A549 (cell line): ENCODE measurements at regions not wholly inside any gene's neighbourhood (a gene's known extent, or its start where the extent isn't known, plus 50 kb on each side); places are given as distances from the start of the nearest gene placed in this dataset.

Experiments used
- ESRRA ChIP-seq: fragments of 150-350 bp; IDR thresholded peaks from 2 replicates; pipeline ENCODE4 v1.6.1; 2014; ENCODE audit warnings: mild to moderate bottlenecking, low read length, borderline replicate concordance
- GATA3 ChIP-seq: IDR thresholded peaks from 2 replicates; pipeline ENCODE4 v1.6.1; 2012; ENCODE audit warnings: borderline replicate concordance
- POLR2A ChIP-seq: IDR thresholded peaks from 2 replicates; pipeline ENCODE4 v1.6.1; 2012; ENCODE audit warnings: mild to moderate bottlenecking, low read length
- RAD21 ChIP-seq, 2 experiments: fragments of >200 bp in 1 of 2; sonication (Bioruptor Twin) in 1 of 2; formaldehyde crosslinking in 1 of 2; IDR thresholded peaks in 1 of 2; conservative IDR thresholded peaks in 1 of 2; 2 replicates in 1 of 2; 3 replicates in 1 of 2; pipeline ENCODE4 v1.6.1; 2012 to 2018; ENCODE audit warnings: inconsistent platforms in 1 of 2
- TF ChIP-seq, protein P1 (sequence below): fragments of >200 bp; sonication (Bioruptor Twin); formaldehyde crosslinking; IDR thresholded peaks from 3 replicates; pipeline ENCODE4 v1.5.1; 2016
- TF ChIP-seq, protein P2 (sequence below): fragments of 200-600 bp; sonication (generic); IDR thresholded peaks from 2 replicates; pipeline ENCODE4 v1.6.1; 2016; ENCODE audit warnings: antibody characterized with exemption, mild to moderate bottlenecking, moderate library complexity

DNA sequence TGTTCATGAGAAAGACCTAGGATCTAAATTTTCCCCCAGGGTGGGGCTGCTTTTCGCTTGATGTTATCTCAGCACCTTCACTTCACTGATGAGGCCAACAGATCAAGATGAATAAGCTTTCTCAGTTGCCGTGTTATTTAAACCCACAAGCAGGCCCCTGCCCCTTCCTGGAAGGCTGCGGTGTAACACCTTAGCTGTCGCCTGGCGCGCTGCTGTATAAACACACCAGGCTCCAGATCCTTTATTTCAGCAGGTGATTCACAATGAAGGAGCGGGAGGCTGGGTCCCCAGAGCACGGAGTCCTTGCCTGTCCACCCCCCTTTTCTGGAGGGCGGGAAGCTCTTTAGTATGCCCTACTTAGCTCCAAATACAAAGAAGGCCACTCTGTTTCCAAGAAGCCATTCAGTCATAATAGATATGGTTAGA lies 515.4 kb downstream of the FUT8 start:
- TF ChIP-seq POLR2A, result no peak
- TF ChIP-seq ESRRA, result no peak
- no peak for TF ChIP-seq RAD21 (conservative IDR thresholded peaks at IDR 0.05 in 1 of 2, IDR thresholded peaks at IDR 0.05 in 1 of 2)
- TF ChIP-seq, protein P1, sequence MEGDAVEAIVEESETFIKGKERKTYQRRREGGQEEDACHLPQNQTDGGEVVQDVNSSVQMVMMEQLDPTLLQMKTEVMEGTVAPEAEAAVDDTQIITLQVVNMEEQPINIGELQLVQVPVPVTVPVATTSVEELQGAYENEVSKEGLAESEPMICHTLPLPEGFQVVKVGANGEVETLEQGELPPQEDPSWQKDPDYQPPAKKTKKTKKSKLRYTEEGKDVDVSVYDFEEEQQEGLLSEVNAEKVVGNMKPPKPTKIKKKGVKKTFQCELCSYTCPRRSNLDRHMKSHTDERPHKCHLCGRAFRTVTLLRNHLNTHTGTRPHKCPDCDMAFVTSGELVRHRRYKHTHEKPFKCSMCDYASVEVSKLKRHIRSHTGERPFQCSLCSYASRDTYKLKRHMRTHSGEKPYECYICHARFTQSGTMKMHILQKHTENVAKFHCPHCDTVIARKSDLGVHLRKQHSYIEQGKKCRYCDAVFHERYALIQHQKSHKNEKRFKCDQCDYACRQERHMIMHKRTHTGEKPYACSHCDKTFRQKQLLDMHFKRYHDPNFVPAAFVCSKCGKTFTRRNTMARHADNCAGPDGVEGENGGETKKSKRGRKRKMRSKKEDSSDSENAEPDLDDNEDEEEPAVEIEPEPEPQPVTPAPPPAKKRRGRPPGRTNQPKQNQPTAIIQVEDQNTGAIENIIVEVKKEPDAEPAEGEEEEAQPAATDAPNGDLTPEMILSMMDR, result no peak
- TF ChIP-seq GATA3, result no peak
- TF ChIP-seq, protein P2, sequence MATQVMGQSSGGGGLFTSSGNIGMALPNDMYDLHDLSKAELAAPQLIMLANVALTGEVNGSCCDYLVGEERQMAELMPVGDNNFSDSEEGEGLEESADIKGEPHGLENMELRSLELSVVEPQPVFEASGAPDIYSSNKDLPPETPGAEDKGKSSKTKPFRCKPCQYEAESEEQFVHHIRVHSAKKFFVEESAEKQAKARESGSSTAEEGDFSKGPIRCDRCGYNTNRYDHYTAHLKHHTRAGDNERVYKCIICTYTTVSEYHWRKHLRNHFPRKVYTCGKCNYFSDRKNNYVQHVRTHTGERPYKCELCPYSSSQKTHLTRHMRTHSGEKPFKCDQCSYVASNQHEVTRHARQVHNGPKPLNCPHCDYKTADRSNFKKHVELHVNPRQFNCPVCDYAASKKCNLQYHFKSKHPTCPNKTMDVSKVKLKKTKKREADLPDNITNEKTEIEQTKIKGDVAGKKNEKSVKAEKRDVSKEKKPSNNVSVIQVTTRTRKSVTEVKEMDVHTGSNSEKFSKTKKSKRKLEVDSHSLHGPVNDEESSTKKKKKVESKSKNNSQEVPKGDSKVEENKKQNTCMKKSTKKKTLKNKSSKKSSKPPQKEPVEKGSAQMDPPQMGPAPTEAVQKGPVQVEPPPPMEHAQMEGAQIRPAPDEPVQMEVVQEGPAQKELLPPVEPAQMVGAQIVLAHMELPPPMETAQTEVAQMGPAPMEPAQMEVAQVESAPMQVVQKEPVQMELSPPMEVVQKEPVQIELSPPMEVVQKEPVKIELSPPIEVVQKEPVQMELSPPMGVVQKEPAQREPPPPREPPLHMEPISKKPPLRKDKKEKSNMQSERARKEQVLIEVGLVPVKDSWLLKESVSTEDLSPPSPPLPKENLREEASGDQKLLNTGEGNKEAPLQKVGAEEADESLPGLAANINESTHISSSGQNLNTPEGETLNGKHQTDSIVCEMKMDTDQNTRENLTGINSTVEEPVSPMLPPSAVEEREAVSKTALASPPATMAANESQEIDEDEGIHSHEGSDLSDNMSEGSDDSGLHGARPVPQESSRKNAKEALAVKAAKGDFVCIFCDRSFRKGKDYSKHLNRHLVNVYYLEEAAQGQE, result no peak
